ENCODE measurements at regions not wholly inside any gene's neighbourhood (a gene's known extent, or its start where the extent isn't known, plus 50 kb on each side); places are given as distances from the start of the nearest gene placed in this dataset.

DNA sequence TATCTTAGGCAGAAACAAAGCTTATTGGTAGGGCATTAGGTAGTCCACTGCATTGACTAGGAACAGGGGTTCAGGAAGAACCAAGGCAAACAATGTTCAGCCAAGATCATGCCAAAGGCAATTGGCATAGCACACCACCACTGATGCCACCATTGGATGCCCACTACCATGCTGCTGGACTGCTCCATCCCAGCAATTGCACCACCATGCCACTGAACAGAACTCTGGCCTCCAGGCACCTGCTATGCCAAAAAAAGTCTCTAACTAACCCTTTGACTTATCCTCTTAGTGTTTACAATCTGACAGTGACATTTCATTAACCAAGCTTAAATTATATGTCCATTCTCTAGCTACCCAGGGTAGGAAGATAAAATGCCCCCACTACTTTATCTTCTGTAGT is 509.6 kb upstream of the CAMK1G start:
- Histone ChIP-seq H3K27ac (no peak overlapping the region), H3K4me3 (no peak overlapping the region), H3K9ac (no peak overlapping the region), H4K20me1 (ENCODE audit: insufficient read depth) (no peaks in the 10 kb centered on the region), H3K36me3 (ENCODE audit: low read depth) (no peaks in the 10 kb centered on the region), H2AFZ (no peak overlapping the region), H3K27me3 (replicated peaks; ENCODE audit: insufficient read depth) (no peaks in the 10 kb centered on the region), H3K79me2 (ENCODE audit: insufficient read depth) (no peaks in the 10 kb centered on the region), H3K4me2 (ENCODE audit: unreplicated experiment) (no peak overlapping the region), H3K9me3 (ENCODE audit: low read depth) (no peaks in the 10 kb centered on the region), H3F3A (ENCODE audit: insufficient read depth) (no peaks in the 10 kb centered on the region), H3K4me1 (ENCODE audit: insufficient read depth) (no peaks in the 10 kb centered on the region), H3K9me2 (ENCODE audit: insufficient read depth) (no peaks in the 10 kb centered on the region)
- no peak for TF ChIP-seq EZH2 (IDR thresholded peaks at IDR 0.05; ENCODE audit: insufficient read depth, poor library complexity, severe bottlenecking)
- no peak for TF ChIP-seq EZH2phosphoT487 (IDR thresholded peaks at IDR 0.05; ENCODE audit: insufficient read depth, low read depth)
- in situ Hi-C loops (cut with MboI), result no loop called here
- no peak for DNase-seq

DNA sequence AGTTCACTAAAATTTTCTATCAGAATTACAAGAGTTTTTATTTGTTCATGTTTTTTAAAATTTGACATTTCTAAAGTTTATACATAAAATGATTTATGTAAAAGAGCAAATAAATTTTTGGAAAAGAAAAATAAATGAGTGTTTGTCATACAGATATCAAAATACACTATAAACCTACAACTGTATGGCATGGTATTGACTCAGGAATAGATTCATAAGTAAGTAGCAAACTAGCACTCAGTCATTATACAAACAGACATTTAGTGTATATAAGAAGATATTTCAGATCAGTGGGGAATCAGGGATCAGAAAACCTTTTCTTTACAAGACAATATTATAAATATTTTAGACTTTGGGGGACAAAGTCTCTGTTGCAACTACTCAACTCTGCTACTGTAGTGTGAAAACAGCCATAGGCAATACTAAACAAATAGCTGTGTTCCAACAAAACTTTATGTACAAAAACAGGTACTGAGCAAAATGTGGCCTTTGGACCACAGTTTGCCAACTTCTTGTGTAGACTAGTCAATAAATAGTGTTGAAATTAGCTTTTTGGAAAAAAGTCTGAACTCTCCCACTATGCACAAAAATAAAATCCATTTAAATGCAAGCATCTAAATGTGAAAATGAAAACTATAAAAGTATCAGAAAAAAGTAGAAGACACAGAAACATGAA is 508.8 kb upstream of the CAMK1G start:
- Histone ChIP-seq H3K27me3 (replicated peaks; ENCODE audit: insufficient read depth) (no peaks in the 10 kb centered on the region), H3K4me1 (ENCODE audit: insufficient read depth) (no peaks in the 10 kb centered on the region), H3K36me3 (ENCODE audit: low read depth) (no peaks in the 10 kb centered on the region), H3K79me2 (ENCODE audit: insufficient read depth) (no peaks in the 10 kb centered on the region), H4K20me1 (ENCODE audit: insufficient read depth) (no peaks in the 10 kb centered on the region), H3K9ac (no peak overlapping the region), H3K4me3 (no peak overlapping the region), H3K9me2 (ENCODE audit: insufficient read depth) (no peaks in the 10 kb centered on the region), H2AFZ (no peak overlapping the region), H3K4me2 (ENCODE audit: unreplicated experiment) (no peak overlapping the region), H3F3A (ENCODE audit: insufficient read depth) (no peaks in the 10 kb centered on the region), H3K9me3 (ENCODE audit: low read depth) (no peaks in the 10 kb centered on the region), H3K27ac (no peak overlapping the region)
- DNase-seq, result no peak
- TF ChIP-seq EZH2 (IDR thresholded peaks at IDR 0.05; ENCODE audit: insufficient read depth, poor library complexity, severe bottlenecking), result no peak
- TF ChIP-seq EZH2phosphoT487 (IDR thresholded peaks at IDR 0.05; ENCODE audit: insufficient read depth, low read depth), result no peak
- in situ Hi-C loops (cut with MboI), result no loop called here

DNA sequence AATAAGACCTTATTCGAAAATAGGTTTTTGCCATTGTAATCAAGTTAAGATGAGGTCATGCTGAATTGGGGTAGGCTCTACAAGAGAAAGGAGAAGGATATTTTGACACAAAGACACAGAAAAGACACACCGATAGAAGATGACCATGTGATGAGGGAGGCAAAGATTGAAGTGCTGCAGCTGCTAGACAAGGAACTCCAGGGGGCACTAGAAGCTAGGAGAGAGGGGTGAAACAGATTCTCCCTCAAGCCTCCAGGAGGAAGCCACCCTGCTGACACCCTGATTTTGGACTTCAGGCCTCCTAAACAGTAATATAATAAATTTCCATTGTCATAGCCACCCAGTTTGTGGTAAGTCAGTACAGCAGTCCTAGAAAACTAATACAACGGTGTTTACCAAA is 506.8 kb upstream of the CAMK1G start:
- H3K9me2 ChIP-seq (ENCODE audit: insufficient read depth), result no peaks in the 10 kb centered on the region
- H3K4me2 ChIP-seq (ENCODE audit: unreplicated experiment), result no peak overlapping the region
- H3K36me3 ChIP-seq (ENCODE audit: low read depth), result no peaks in the 10 kb centered on the region
- H3K79me2 ChIP-seq (ENCODE audit: insufficient read depth), result no peaks in the 10 kb centered on the region
- peak; percentile 38 for DNase-seq
- no peak overlapping the region for H3K9ac ChIP-seq
- 57 to 65% methylated on average over 3 of the region's 3 CpGs for WGBS, 2 experiments (ENCODE audit: low coverage in 1 of 2, low lambda C conversion rate in 2 of 2, missing lambda C conversion rate in 2 of 2)
- in situ Hi-C loops (cut with MboI), result no loop called here
- no peak overlapping the region for H2AFZ ChIP-seq
- no peaks in the 10 kb centered on the region for H3K4me1 ChIP-seq (ENCODE audit: insufficient read depth)
- H3K9me3 ChIP-seq (ENCODE audit: low read depth), result no peaks in the 10 kb centered on the region
- no peak overlapping the region for H3K4me3 ChIP-seq
- H4K20me1 ChIP-seq (ENCODE audit: insufficient read depth), result no peaks in the 10 kb centered on the region
- no peaks in the 10 kb centered on the region for H3K27me3 ChIP-seq (replicated peaks; ENCODE audit: insufficient read depth)
- H3F3A ChIP-seq (ENCODE audit: insufficient read depth), result no peaks in the 10 kb centered on the region
- H3K27ac ChIP-seq, result no peak overlapping the region
- TF ChIP-seq EZH2phosphoT487 (IDR thresholded peaks at IDR 0.05; ENCODE audit: insufficient read depth, low read depth), result no peak
- no peak for TF ChIP-seq EZH2 (IDR thresholded peaks at IDR 0.05; ENCODE audit: insufficient read depth, poor library complexity, severe bottlenecking)

DNA sequence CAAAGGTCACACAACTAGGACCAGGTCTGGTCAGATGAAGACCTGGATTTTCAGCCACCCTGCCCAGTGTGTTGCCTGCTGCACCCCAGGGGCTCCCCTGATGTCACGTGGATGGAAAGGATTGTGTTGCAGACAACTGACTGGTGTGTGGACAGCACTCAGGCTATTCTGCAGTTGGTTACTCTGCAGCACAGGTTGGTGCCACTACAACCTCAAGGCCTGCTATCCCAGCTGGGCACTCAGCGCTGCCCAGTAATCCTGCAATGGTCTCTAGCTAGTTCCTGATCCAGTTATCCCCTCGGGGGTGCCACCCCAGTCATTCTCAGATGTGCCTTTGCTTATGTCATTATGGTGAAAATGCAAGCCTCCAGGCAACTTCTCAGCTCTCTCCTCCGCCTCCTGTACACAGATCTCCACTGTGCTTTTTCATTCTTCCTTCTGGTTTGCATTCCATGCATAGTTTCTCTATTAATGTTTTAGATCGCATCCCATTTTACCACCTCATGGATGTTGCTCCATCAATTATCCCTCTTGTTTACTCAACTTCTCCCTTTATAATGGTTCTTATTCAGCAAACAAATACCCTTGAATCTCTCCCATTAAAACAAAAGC is 503.2 kb upstream of the CAMK1G start:
- Histone ChIP-seq H3F3A (ENCODE audit: insufficient read depth) (no peaks in the 10 kb centered on the region), H3K4me3 (no peak overlapping the region), H3K27ac (no peak overlapping the region), H3K4me1 (ENCODE audit: insufficient read depth) (no peaks in the 10 kb centered on the region), H3K9ac (no peak overlapping the region), H3K9me3 (ENCODE audit: low read depth) (no peaks in the 10 kb centered on the region), H3K27me3 (replicated peaks; ENCODE audit: insufficient read depth) (no peaks in the 10 kb centered on the region), H3K9me2 (ENCODE audit: insufficient read depth) (no peaks in the 10 kb centered on the region), H4K20me1 (ENCODE audit: insufficient read depth) (no peaks in the 10 kb centered on the region), H3K36me3 (ENCODE audit: low read depth) (no peaks in the 10 kb centered on the region), H3K4me2 (ENCODE audit: unreplicated experiment) (no peak overlapping the region), H2AFZ (no peak overlapping the region), H3K79me2 (ENCODE audit: insufficient read depth) (no peaks in the 10 kb centered on the region)
- TF ChIP-seq EZH2phosphoT487 (IDR thresholded peaks at IDR 0.05; ENCODE audit: insufficient read depth, low read depth) (no peak), EZH2 (IDR thresholded peaks at IDR 0.05; ENCODE audit: insufficient read depth, poor library complexity, severe bottlenecking) (no peak)
- peak; percentile 40 for DNase-seq
- WGBS, 2 experiments (ENCODE audit: low coverage in 1 of 2, low lambda C conversion rate in 2 of 2, missing lambda C conversion rate in 2 of 2), result 20 to 26% methylated on average over 5 of the region's 5 CpGs
- in situ Hi-C loops (cut with MboI), result no loop called here
